Mucosa of descending colon (tissue), 3 donors: ENCODE measurements at regions not wholly inside any gene's neighbourhood (a gene's known extent, or its start where the extent isn't known, plus 50 kb on each side); places are given as distances from the start of the nearest gene placed in this dataset.

ENCODE experiments used
- ATAC-seq: fragments of 200-7000 bp; cut with Tn5 transposase; one replicate; pipeline ENCODE4 v1.9.1; 2020; ENCODE audit warnings: mild to moderate bottlenecking, moderate library complexity
- DNase-seq, 3 donors: peaks; one replicate each; pipeline ENCODE4 v3.0.0-alpha.2; 2020
- H3K36me3 ChIP-seq: fragments of 200-600 bp; one replicate; pipeline ENCODE4 v1.8.0; 2021; ENCODE audit warnings: low read depth, mild to moderate bottlenecking
- H3K4me1 ChIP-seq: fragments of 200-600 bp; one replicate; pipeline ENCODE4 v1.8.0; 2021; ENCODE audit warnings: low read depth, mild to moderate bottlenecking
- H3K4me3 ChIP-seq: fragments of 200-600 bp; one replicate; pipeline ENCODE4 v1.8.0; 2021; ENCODE audit warnings: mild to moderate bottlenecking
- H3K9me3 ChIP-seq: fragments of 200-600 bp; one replicate; pipeline ENCODE4 v1.8.0; 2021; ENCODE audit warnings: mild to moderate bottlenecking
- intact Hi-C, 2 donors: fragments of 100-400 bp; cut with DNase I in 1 of 2; cut with micrococcal nuclease in 1 of 2; formaldehyde crosslinking; loops; one replicate each; pipeline versions ENCODE4 v1.11.0 to v1.11.1; 2022; cut with DNase I, micrococcal nuclease
- TF ChIP-seq, protein P1 (sequence below): fragments of 200-600 bp; IDR thresholded peaks from one replicate; pipeline ENCODE4 v1.8.0; 2022; ENCODE audit warnings: antibody characterized with exemption, mild to moderate bottlenecking
- donor health status: DM: no; HTN: no; CAD: no; lungs with moderate emphysema.
- donor health status: DM: no; HTN: no; CAD: no.
- donor health status: DM: no; HTN: yes; CAD: no.

DNA sequence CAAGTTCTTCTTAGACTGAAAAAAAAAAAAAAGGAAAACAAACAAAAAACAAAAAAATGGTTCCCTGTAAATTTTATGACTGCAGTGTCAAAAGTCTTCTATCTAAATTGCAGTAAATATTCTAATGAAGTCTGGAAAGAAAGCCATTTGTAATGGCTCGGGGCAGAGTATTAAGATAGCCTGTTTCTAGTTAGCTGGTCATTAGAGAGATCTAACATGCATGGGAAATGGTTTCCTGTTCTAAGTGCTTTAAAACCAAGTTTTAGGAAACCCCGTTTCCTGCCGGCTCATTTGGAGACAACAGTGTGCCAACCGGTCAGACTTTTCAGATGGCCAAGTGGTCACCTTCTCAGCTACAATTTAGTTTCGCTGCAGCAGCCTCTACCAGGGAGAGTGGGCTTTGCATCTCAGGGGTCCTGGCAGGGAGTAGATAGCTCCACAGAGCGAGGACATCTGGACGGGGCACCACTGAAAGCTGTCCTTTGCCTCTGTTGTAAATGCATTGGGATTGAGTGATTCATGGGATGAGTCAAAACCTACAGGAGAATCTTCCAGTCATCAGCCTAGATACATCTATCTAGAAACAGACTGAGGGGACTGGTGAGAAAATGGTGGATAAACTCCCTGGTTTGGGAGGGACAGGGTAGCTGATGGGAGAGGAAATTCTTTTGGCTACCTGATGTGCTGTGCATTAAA lies 473.2 kb upstream of the SALL1 start:
- Histone ChIP-seq H3K9me3 (no peaks in the 10 kb centered on the region), H3K36me3 (no peaks in the 10 kb centered on the region), H3K4me1 (no peaks in the 10 kb centered on the region), H3K4me3 (no peak overlapping the region)
- no peak for DNase-seq
- ATAC-seq = no peak
- intact Hi-C loops = no loop called here
- TF ChIP-seq, protein P1, sequence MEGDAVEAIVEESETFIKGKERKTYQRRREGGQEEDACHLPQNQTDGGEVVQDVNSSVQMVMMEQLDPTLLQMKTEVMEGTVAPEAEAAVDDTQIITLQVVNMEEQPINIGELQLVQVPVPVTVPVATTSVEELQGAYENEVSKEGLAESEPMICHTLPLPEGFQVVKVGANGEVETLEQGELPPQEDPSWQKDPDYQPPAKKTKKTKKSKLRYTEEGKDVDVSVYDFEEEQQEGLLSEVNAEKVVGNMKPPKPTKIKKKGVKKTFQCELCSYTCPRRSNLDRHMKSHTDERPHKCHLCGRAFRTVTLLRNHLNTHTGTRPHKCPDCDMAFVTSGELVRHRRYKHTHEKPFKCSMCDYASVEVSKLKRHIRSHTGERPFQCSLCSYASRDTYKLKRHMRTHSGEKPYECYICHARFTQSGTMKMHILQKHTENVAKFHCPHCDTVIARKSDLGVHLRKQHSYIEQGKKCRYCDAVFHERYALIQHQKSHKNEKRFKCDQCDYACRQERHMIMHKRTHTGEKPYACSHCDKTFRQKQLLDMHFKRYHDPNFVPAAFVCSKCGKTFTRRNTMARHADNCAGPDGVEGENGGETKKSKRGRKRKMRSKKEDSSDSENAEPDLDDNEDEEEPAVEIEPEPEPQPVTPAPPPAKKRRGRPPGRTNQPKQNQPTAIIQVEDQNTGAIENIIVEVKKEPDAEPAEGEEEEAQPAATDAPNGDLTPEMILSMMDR = no peak

DNA sequence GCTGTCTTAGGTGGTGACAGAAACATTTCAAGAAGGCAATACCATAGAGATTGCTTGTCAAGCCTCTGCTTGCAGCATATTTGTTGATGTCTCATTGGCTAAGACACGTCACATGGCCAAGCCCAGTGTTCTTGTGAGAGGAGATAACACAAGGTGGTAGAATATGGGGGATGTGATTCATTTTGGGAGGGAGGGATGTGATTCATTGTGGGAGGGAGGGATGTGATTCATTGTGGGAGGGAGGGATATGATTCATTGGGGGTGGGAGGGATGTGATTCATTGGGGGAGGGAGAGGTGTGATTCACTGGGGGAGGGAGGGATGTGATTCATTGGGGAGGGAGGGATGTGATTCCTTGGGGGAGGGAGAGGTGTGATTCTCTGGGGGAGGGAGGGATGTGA lies 470.5 kb upstream of the SALL1 start:
- intact Hi-C loops = no loop called here
- TF ChIP-seq, protein P1 = no peak
- Histone ChIP-seq H3K4me1 (no peaks in the 10 kb centered on the region), H3K4me3 (no peak overlapping the region), H3K36me3 (no peaks in the 10 kb centered on the region), H3K9me3 (no peaks in the 10 kb centered on the region)
- no peak for DNase-seq
- no peak for ATAC-seq

DNA sequence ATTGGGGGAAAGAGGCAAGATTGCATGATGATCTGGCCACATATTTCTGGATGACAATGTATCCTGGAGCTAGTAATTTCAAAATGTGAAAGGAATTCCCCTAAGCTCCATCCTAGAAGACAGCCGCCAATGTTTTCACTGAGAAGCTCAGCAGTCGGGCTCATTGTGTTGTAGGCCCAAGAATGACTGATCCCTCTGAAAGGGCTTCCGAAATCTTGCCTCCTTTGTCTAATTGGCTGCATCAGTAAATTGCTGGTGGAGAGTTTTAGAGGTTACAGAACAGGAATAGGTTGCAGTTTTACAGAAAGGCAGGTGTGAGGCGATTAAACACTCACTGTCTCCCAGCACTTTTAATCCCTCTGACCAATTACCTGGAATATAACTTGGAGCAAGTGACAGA lies 464.1 kb upstream of the SALL1 start:
- no peaks in the 10 kb centered on the region for H3K9me3 ChIP-seq
- H3K36me3 ChIP-seq = no peaks in the 10 kb centered on the region
- no peaks in the 10 kb centered on the region for H3K4me1 ChIP-seq
- intact Hi-C loops = no loop called here
- no peak overlapping the region for H3K4me3 ChIP-seq
- no peak for ATAC-seq
- no peak for DNase-seq
- TF ChIP-seq, protein P1 = no peak

DNA sequence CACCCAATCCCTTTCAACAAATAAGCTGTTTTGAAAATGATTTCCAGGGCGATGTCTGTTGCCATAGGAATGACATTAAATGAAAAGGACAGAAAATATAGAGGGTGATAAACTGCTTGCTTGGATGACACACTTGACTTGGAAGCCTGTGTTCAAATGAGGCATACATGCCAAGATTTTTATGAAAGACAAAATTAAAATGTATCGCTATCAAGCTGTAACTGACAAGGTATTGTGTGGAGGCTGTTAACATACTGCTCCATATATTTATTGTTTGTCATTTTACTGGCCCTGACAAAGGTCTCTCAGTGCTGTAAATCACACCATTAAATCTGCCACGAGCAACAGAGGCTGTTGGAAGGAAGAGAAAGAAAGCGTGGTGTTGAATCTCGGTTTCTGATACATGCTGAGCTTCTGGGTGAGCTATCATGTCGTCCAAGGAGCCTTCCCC lies 456.2 kb upstream of the SALL1 start:
- Histone ChIP-seq H3K4me1 (no peaks in the 10 kb centered on the region), H3K4me3 (no peak overlapping the region), H3K36me3 (no peaks in the 10 kb centered on the region), H3K9me3 (no peaks in the 10 kb centered on the region)
- intact Hi-C loops = no loop called here
- DNase-seq = no peak
- TF ChIP-seq, protein P1 = no peak
- no peak for ATAC-seq

DNA sequence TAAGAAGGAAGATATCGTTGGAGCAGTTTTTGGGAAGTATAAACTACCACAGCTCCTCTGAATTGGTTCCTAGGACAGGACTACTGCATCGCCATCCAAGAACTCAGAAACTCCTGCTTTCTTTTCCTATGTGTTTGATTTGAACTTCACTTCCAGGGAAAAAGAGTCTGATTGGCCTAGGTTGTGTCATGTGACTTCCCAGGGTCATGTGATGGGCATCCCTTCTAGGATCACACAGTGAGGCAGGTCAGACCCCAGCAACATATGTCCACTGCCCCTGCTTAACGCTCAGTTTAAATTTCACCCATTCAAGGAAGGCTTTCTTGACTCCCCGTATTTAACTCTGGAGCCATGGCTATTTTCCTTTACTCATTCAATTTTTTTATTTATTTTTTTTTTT lies 445.2 kb upstream of the SALL1 start:
- no peak for ATAC-seq
- Histone ChIP-seq H3K36me3 (no peaks in the 10 kb centered on the region), H3K4me1 (no peaks in the 10 kb centered on the region), H3K4me3 (no peak overlapping the region), H3K9me3 (no peaks in the 10 kb centered on the region)
- DNase-seq = no peak
- intact Hi-C loops = no loop called here
- TF ChIP-seq, protein P1 = no peak
